ENCODE measurements at regions not wholly inside any gene's neighbourhood (a gene's known extent, or its start where the extent isn't known, plus 50 kb on each side); places are given as distances from the start of the nearest gene placed in this dataset.

DNA sequence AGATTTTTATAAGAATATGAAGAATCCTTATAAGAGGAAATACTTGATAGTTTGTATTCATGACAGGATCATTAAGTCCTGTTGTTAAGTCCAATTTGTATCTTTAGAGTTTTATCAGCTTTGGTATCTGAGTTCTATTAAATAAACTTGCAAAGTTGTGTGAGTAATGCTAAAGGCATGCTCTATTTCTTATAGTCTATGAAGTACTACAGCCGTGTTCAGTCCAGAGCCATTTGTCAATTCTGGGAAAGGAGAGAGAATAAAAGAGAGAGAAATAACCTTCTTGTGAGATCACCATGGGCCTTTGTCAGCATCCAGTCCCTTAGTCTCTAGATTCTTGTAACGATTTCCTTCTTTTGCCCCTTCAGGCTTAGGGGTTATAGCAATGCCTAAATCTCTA lies 181.2 kb upstream of the POU3F2 start:
- no peak overlapping the region for H3K4me3 ChIP-seq (ENCODE audit: low read depth, low read length)
- TF ChIP-seq, protein P1, sequence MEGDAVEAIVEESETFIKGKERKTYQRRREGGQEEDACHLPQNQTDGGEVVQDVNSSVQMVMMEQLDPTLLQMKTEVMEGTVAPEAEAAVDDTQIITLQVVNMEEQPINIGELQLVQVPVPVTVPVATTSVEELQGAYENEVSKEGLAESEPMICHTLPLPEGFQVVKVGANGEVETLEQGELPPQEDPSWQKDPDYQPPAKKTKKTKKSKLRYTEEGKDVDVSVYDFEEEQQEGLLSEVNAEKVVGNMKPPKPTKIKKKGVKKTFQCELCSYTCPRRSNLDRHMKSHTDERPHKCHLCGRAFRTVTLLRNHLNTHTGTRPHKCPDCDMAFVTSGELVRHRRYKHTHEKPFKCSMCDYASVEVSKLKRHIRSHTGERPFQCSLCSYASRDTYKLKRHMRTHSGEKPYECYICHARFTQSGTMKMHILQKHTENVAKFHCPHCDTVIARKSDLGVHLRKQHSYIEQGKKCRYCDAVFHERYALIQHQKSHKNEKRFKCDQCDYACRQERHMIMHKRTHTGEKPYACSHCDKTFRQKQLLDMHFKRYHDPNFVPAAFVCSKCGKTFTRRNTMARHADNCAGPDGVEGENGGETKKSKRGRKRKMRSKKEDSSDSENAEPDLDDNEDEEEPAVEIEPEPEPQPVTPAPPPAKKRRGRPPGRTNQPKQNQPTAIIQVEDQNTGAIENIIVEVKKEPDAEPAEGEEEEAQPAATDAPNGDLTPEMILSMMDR (conservative IDR thresholded peaks at IDR 0.05; ENCODE audit: low read depth, low read length), result no peak
- peak; percentile 1 for DNase-seq (ENCODE audit: low read depth)

DNA sequence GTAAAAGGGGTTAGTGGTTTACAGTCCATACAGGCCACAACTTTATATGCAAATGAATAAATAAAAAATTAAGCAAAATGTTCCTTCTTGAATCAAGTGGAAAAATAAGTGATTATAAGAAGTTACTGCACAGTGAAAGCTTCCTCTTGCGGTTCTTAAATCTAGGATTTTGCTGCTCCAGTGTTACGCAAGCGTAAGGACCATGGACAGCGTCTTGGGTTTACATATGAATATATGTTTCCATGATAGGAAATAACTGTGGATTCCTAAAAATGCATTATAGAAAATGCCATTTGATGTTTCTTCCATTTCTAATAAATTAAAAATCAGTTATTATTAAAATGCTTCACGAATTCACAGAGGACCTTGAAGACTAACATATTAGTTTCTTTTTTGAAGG lies 176.6 kb upstream of the POU3F2 start:
- TF ChIP-seq, protein P1 (conservative IDR thresholded peaks at IDR 0.05; ENCODE audit: low read depth, low read length), result no peak
- peak; percentile 37 for DNase-seq (ENCODE audit: low read depth)
- H3K4me3 ChIP-seq (ENCODE audit: low read depth, low read length), result no peak overlapping the region

DNA sequence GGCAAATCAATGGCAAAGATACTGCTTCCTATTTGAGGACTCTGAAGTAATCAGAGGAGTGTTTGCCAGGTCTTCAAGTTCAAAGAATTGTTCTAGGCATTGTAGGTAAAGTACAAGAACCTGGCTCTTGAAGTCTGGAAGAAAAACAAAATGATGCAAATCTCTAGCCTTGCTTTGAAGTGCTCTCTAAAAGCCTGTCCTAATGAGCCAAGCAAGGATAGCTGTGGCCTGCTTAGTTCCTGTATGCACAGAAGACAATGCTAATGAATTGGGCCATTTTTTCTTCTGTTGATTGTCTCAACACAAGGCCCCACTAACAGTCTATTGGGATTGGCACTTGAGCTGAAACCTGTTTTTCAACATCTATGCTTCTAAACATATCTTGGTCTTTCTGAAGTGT lies 165.0 kb upstream of the POU3F2 start:
- TF ChIP-seq, protein P1 (conservative IDR thresholded peaks at IDR 0.05; ENCODE audit: low read depth, low read length), result no peak
- no peak for DNase-seq (ENCODE audit: low read depth)
- H3K4me3 ChIP-seq (ENCODE audit: low read depth, low read length), result no peak overlapping the region

GRCh38 chr6:98670045-98670746 lies 164.2 kb upstream of the POU3F2 start:
- no peak overlapping the region for H3K4me3 ChIP-seq (ENCODE audit: low read depth, low read length)
- DNase-seq (ENCODE audit: low read depth), result no peak
- TF ChIP-seq, protein P1 (conservative IDR thresholded peaks at IDR 0.05; ENCODE audit: low read depth, low read length), result no peak

- TF ChIP-seq, protein P1 (conservative IDR thresholded peaks at IDR 0.05; ENCODE audit: low read depth, low read length), result no peak
- DNase-seq (ENCODE audit: low read depth), result no peak
- H3K4me3 ChIP-seq (ENCODE audit: low read depth, low read length), result no peak overlapping the region
These were observed 161.5 kb upstream of the POU3F2 start for GRCh38 chr6:98672681-98673475.

DNA sequence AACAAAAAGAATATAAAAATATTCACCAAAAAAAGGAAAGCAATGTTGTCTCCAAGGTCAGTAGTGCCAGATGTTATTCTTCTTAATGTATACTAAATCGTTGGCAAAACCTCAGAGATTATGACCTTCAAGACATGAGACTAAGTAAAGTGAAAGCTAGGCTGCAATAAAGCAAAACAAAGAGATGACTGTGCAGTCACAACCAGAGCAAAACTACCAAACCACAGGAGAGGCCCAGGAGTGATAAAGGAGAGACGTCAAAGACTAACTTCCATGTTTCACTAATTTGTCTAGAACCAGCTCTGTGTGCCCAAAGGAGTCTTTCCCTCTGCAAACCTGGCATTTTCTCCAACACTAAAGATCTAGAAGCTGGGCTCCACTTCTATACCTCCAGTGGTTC lies 155.9 kb upstream of the POU3F2 start:
- no peak for DNase-seq (ENCODE audit: low read depth)
- TF ChIP-seq, protein P1 (conservative IDR thresholded peaks at IDR 0.05; ENCODE audit: low read depth, low read length), result no peak
- no peak overlapping the region for H3K4me3 ChIP-seq (ENCODE audit: low read depth, low read length)

Measured in choroid plexus epithelial cell (primary cell).